ENCODE measurements at regions not wholly inside any gene's neighbourhood (a gene's known extent, or its start where the extent isn't known, plus 50 kb on each side); places are given as distances from the start of the nearest gene placed in this dataset.
A peak's percentile ranks its signal among the peaks of the same experiment; 100 is the strongest.

DNA sequence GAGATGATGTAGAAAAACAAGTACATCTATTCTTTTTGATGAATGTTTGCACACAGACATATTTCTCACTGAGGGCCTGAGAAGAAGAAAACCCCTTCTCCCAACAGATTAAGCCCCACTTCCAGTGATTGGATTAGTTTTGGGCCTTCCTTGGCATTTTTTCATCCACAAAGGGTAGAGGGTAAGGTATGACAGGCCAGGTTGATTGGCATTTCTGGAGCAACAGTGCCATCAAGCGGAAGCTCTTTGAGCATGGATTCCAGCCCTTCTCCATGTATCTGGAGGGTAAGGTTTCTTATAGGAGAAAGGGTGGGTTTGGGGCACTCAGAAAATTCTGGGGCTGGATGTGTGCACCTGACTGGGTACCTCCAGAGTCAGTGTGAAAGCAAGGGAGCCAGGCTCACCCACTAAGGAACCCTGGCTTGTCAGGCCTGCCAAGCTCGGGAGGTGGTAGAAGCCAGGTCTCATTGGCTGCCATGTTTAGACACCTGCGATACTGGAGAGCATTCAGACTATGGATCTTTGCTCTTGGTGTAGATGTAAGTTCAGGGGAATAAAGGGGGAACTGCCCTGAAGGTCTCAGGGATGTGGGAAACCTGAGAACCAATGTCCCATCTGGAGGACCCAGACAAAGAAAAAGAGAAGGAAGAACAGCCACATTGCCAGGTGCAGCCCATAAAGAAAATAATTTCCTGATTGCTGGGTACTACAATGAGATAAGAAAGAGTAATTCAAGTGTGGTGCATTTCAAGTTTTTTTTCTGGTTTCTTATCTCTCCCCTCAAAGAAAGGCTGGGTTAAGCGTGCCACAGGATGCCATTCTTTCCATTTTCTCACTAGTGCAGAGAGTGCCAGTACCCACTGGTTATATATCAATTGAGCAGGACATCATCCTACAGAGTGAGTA is 222.3 kb upstream of the AGTR2 start:
- Histone ChIP-seq H2AFZ (ENCODE audit: low read length) (peak overlapping the region; percentile 75; the same call in 1 of the 2 replicates), H3K79me2 (ENCODE audit: insufficient read depth, low read length) (no peaks in the 10 kb centered on the region), H3K36me3 (ENCODE audit: insufficient read depth, low read length) (no peaks in the 10 kb centered on the region), H3K9me3 (ENCODE audit: insufficient read depth, low read depth, low read length) (no peaks in the 10 kb centered on the region), H3F3A (ENCODE audit: low read depth) (no peaks in the 10 kb centered on the region), H3K9ac (ENCODE audit: low read depth, low read length, poor library complexity, severe bottlenecking) (no peak overlapping the region), H3K9me2 (replicated peaks; ENCODE audit: low read depth, low read length) (no peaks in the 10 kb centered on the region), H3K4me2 (ENCODE audit: low read depth, low read length, poor library complexity, severe bottlenecking) (peak overlapping the region; percentile 66), H3K27me3 (ENCODE audit: insufficient read depth, low read length, poor library complexity, severe bottlenecking) (no peaks in the 10 kb centered on the region), H3K4me3 (ENCODE audit: low read length, poor library complexity, severe bottlenecking) (peak overlapping the region; percentile 60), H4K20me1 (ENCODE audit: insufficient read depth, low read length, poor library complexity, severe bottlenecking) (no peaks in the 10 kb centered on the region), H3K4me1 (ENCODE audit: insufficient read depth, low read length, poor library complexity, severe bottlenecking) (no peaks in the 10 kb centered on the region)
- no peak for TF ChIP-seq EZH2phosphoT487 (IDR thresholded peaks at IDR 0.05; ENCODE audit: borderline replicate concordance)
- TF ChIP-seq, protein P1, sequence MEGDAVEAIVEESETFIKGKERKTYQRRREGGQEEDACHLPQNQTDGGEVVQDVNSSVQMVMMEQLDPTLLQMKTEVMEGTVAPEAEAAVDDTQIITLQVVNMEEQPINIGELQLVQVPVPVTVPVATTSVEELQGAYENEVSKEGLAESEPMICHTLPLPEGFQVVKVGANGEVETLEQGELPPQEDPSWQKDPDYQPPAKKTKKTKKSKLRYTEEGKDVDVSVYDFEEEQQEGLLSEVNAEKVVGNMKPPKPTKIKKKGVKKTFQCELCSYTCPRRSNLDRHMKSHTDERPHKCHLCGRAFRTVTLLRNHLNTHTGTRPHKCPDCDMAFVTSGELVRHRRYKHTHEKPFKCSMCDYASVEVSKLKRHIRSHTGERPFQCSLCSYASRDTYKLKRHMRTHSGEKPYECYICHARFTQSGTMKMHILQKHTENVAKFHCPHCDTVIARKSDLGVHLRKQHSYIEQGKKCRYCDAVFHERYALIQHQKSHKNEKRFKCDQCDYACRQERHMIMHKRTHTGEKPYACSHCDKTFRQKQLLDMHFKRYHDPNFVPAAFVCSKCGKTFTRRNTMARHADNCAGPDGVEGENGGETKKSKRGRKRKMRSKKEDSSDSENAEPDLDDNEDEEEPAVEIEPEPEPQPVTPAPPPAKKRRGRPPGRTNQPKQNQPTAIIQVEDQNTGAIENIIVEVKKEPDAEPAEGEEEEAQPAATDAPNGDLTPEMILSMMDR (conservative IDR thresholded peaks at IDR 0.05; ENCODE audit: low read length): peak; percentile 64

DNA sequence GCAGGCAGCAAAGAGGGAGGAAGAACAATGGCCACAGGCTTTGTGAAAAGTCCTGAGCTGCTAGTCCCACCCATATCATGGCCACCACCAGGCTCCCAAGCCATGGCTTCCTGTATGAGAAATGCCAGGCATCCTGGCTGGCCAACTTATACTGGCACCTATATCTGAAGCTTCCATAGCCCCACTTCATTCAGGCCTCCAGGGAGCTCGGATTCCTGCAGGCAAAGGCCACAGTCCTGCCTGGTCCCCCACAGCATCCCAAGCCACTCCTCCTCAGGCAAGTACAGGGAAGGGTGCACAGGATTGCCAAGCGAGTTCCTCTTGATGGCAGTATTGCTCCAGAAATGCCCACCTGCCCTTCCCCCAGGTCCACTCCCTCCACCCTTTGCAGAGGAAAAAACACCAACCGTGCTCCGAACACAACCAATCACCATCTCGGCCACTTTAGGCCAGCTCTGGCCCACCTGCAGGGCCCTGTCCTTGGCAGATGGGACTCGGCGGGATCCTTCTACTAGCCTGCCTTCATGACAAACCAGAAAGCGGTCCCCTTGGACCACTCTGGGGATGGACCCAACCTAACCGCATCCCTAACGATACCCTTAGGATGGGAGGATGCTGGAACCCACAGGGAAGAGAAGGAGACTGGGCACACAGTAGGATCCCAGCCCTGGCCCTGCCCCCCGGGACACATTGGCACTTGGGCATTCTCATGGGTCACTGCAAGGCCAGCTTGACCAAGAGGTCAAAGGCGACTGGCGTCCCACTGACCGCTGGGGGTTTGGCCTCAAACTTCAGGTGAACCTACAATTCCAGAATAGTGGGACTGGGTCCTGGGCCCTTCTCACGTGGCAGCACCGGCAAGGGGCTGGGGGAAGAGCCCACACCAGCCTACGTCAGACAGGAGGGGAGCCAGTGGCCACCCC is 220.4 kb upstream of the AGTR2 start:
- Histone ChIP-seq H3K9ac (ENCODE audit: low read depth, low read length, poor library complexity, severe bottlenecking) (no peak overlapping the region), H3K79me2 (ENCODE audit: insufficient read depth, low read length) (no peaks in the 10 kb centered on the region)

DNA sequence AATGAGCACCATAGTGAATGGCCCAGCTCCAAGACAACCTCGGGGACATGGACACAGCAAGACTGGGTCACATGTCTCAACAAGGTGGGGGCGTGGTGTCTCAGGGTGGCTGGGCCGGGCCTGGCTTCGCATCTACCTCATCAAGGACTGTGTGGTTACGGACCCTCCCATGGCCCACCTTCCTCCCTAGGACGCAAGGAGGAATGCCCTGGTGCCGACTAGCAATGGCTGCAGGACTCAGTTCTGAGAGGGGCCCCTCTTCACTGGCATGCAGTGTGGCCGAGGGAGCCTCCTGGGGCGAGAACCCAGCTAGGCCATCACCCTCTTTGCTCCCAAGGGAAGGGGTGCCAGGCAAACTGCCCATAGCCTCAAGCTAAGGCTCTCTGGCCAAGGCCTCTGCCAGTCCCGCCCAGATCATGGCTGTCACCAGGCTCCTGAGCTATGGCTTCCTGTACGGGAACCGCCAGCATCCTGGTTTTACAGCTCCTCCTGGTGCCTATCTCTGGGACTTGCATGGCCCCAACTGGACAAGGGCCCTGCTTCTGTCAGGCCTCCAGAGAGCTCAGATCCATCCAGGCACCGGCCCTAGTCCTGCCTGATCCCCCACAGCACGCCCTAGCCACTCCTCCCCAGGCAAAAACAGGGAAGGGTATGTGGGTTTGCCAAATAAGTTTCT is 218.0 kb upstream of the AGTR2 start:
- Histone ChIP-seq H3K4me2 (ENCODE audit: low read depth, low read length, poor library complexity, severe bottlenecking) (no peak overlapping the region), H3K9ac (ENCODE audit: low read depth, low read length, poor library complexity, severe bottlenecking) (no peak overlapping the region)
- TF ChIP-seq EZH2phosphoT487 (IDR thresholded peaks at IDR 0.05; ENCODE audit: borderline replicate concordance): no peak
- TF ChIP-seq, protein P1 (conservative IDR thresholded peaks at IDR 0.05; ENCODE audit: low read length): no peak

More for the DNA sequence above, 220.4 kb upstream of the AGTR2 start:
- Histone ChIP-seq H4K20me1 (ENCODE audit: insufficient read depth, low read length, poor library complexity, severe bottlenecking) (no peaks in the 10 kb centered on the region), H3K36me3 (ENCODE audit: insufficient read depth, low read length) (no peaks in the 10 kb centered on the region), H3K27me3 (ENCODE audit: insufficient read depth, low read length, poor library complexity, severe bottlenecking) (no peaks in the 10 kb centered on the region), H3K4me1 (ENCODE audit: insufficient read depth, low read length, poor library complexity, severe bottlenecking) (no peaks in the 10 kb centered on the region), H3K4me2 (ENCODE audit: low read depth, low read length, poor library complexity, severe bottlenecking) (peak overlapping the region; percentile 37), H3K9me3 (ENCODE audit: insufficient read depth, low read depth, low read length) (no peaks in the 10 kb centered on the region), H2AFZ (ENCODE audit: low read length) (peak overlapping the region; percentile 88; the same call in 1 of the 2 replicates), H3K9me2 (replicated peaks; ENCODE audit: low read depth, low read length) (no peaks in the 10 kb centered on the region), H3F3A (ENCODE audit: low read depth) (no peaks in the 10 kb centered on the region), H3K4me3 (ENCODE audit: low read length, poor library complexity, severe bottlenecking) (peak overlapping the region; percentile 44)
- TF ChIP-seq EZH2phosphoT487 (IDR thresholded peaks at IDR 0.05; ENCODE audit: borderline replicate concordance): no peak
- TF ChIP-seq, protein P1 (conservative IDR thresholded peaks at IDR 0.05; ENCODE audit: low read length): peak; percentile 48

More for the DNA sequence above, 218.0 kb upstream of the AGTR2 start:
- H3K9me3 ChIP-seq (ENCODE audit: insufficient read depth, low read depth, low read length): no peaks in the 10 kb centered on the region
- no peaks in the 10 kb centered on the region for H3K79me2 ChIP-seq (ENCODE audit: insufficient read depth, low read length)
- H3K9me2 ChIP-seq (replicated peaks; ENCODE audit: low read depth, low read length): no peaks in the 10 kb centered on the region
- no peaks in the 10 kb centered on the region for H3K27me3 ChIP-seq (ENCODE audit: insufficient read depth, low read length, poor library complexity, severe bottlenecking)
- no peak overlapping the region for H3K4me3 ChIP-seq (ENCODE audit: low read length, poor library complexity, severe bottlenecking)
- no peaks in the 10 kb centered on the region for H4K20me1 ChIP-seq (ENCODE audit: insufficient read depth, low read length, poor library complexity, severe bottlenecking)
- no peaks in the 10 kb centered on the region for H3F3A ChIP-seq (ENCODE audit: low read depth)
- H3K4me1 ChIP-seq (ENCODE audit: insufficient read depth, low read length, poor library complexity, severe bottlenecking): no peaks in the 10 kb centered on the region
- peak overlapping the region; percentile 12; the same call in 1 of the 2 replicates for H2AFZ ChIP-seq (ENCODE audit: low read length)
- no peaks in the 10 kb centered on the region for H3K36me3 ChIP-seq (ENCODE audit: insufficient read depth, low read length)
